ENCODE measurements at regions not wholly inside any gene's neighbourhood (a gene's known extent, or its start where the extent isn't known, plus 50 kb on each side); places are given as distances from the start of the nearest gene placed in this dataset.

- TF ChIP-seq CTCF (IDR thresholded peaks at IDR 0.05; ENCODE audit: extremely low read depth, insufficient read depth, missing control alignments) = no peak
- in situ Hi-C loops (cut with MboI; ENCODE audit: low pct_unique_long_range_greater_than_20kb, low sequenced_read_pairs, unreplicated experiment) = no loop called here
- DNase-seq (ENCODE audit: low spot score) = no peak
Observed at GRCh38 chr4:144594471-144594986, 51.4 kb upstream of the HHIP start.

DNA sequence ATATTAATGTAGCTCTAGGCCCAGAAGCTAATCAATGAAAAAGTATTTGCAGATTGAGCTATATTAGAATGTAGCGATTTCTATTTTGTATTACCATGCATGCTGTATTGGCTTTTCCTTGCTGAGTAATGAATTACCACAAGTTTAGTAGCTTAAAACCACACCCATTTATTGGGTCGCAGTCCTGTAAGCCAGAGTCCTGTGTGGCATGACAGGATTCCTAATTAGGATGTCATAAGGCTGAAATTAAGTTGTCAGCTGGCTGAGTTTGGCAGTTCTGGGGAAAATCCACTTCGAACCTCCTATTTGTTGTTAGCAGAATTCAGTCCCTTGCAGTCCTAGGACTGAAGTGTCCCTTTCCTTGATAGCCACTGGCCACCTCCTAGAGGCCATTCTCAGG is 50.3 kb upstream of the HHIP start:
- in situ Hi-C loops (cut with MboI; ENCODE audit: low pct_unique_long_range_greater_than_20kb, low sequenced_read_pairs, unreplicated experiment) = no loop called here
- no peak for TF ChIP-seq CTCF (IDR thresholded peaks at IDR 0.05; ENCODE audit: extremely low read depth, insufficient read depth, missing control alignments)

More for the DNA sequence above, 50.3 kb upstream of the HHIP start:
- no peak for DNase-seq (ENCODE audit: low spot score)

All from GM13977 (cell line).